SH-SY5Y (cell line): ENCODE measurements at regions not wholly inside any gene's neighbourhood (a gene's known extent, or its start where the extent isn't known, plus 50 kb on each side); places are given as distances from the start of the nearest gene placed in this dataset.

Experiments used
- GATA2 ChIP-seq: IDR thresholded peaks from 2 replicates; pipeline ENCODE4 v1.6.1; 2011; ENCODE audit warnings: mild to moderate bottlenecking, low read depth, low read length
- GATA3 ChIP-seq: IDR thresholded peaks from 2 replicates; pipeline ENCODE4 v1.6.1; 2011; ENCODE audit warnings: low read depth, mild to moderate bottlenecking, low read length, moderate library complexity

DNA sequence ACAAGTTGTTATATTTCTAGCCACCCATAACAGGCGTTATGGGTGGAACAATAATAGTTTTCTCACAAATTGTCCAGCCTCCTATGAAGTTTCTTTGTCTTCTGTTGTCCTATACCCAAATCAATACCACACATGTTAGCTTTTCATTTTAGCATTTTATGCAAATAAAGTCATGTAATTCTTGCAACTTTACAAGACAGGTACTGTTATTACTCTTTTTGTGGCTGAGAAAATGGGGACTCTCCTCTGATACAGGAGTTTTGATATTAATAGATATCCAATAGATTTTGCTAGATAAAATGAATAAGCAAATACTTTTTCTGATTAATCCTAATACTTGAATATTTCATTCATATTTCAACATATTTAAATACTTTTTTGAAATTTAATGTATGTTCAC is 151.0 kb downstream of the PMAIP1 start:
- TF ChIP-seq GATA3 (no peak), GATA2 (no peak)
